Liver (tissue), 8 donors: ENCODE measurements at regions not wholly inside any gene's neighbourhood (a gene's known extent, or its start where the extent isn't known, plus 50 kb on each side); places are given as distances from the start of the nearest gene placed in this dataset.

Experiments
- DNase-seq: peaks from one replicate; pipeline ENCODE4 v3.0.0-alpha.2; 2017; ENCODE audit warnings: low spot score
- H3K27ac ChIP-seq, 2 donors: one replicate each; pipeline ENCODE4 v1.7.0; 2013; ENCODE audit warnings: inconsistent platforms in 2 of 2, low read length in 2 of 2, control low read depth in 1 of 2, low read depth in 1 of 2, mild to moderate bottlenecking in 1 of 2
- H3K27me3 ChIP-seq, 4 donors: one replicate each; pipeline versions ENCODE4 v1.6.1 to v1.7.0; 2013; ENCODE audit warnings: low read length in 3 of 4, inconsistent platforms in 1 of 4, mild to moderate bottlenecking in 1 of 4, moderate library complexity in 1 of 4; ENCODE audit not compliant: control insufficient read depth in 4 of 4, insufficient read depth in 4 of 4
- H3K36me3 ChIP-seq, 4 donors: one replicate each; pipeline versions ENCODE4 v1.6.1 to v1.7.0; 2013; ENCODE audit warnings: low read length in 3 of 4, mild to moderate bottlenecking in 3 of 4, low read depth in 1 of 4, moderate library complexity in 1 of 4; ENCODE audit not compliant: control insufficient read depth in 4 of 4, insufficient read depth in 3 of 4
- H3K4me1 ChIP-seq, 4 donors: one replicate each; pipeline versions ENCODE4 v1.6.1 to v1.7.0; 2013; ENCODE audit warnings: low read length in 3 of 4, mild to moderate bottlenecking in 3 of 4, moderate library complexity in 1 of 4; ENCODE audit not compliant: control insufficient read depth in 4 of 4, insufficient read depth in 4 of 4
- H3K4me3 ChIP-seq, 3 donors: one replicate each; pipeline versions ENCODE4 v1.6.1 to v1.7.0; 2013; ENCODE audit warnings: low read length in 3 of 3, control low read depth in 1 of 3, low read depth in 1 of 3, mild to moderate bottlenecking in 1 of 3
- H3K9ac ChIP-seq, 2 donors: one replicate each; pipeline ENCODE4 v1.7.0; 2013; ENCODE audit warnings: low read length in 2 of 2, mild to moderate bottlenecking in 2 of 2, moderate library complexity in 2 of 2, control low read depth in 1 of 2, low read depth in 1 of 2
- H3K9me3 ChIP-seq, 4 donors: one replicate each; pipeline versions ENCODE4 v1.6.1 to v1.7.0; 2013; ENCODE audit warnings: low read length in 3 of 4; ENCODE audit not compliant: control insufficient read depth in 4 of 4
- ATF3 ChIP-seq: IDR thresholded peaks from 2 replicates; pipeline ENCODE4 v1.6.1; 2016; ENCODE audit warnings: antibody characterized with exemption
- CTCF ChIP-seq: fragments of 150-350 bp; IDR thresholded peaks from 2 replicates; pipeline ENCODE4 v1.5.1; 2017; ENCODE audit warnings: improper control_type of control experiment, low read depth, low read length; ENCODE audit not compliant: missing input control
- EGR1 ChIP-seq, 2 donors: IDR thresholded peaks; 2 replicates each; pipeline ENCODE4 v1.6.1; 2016 to 2018; ENCODE audit warnings: antibody characterized with exemption in 2 of 2, low read depth in 2 of 2
- FOXA1 ChIP-seq: IDR thresholded peaks from 2 replicates; pipeline ENCODE4 v1.6.1; 2016; ENCODE audit warnings: antibody characterized with exemption
- FOXA2 ChIP-seq: IDR thresholded peaks from 2 replicates; pipeline ENCODE4 v1.6.1; 2016; ENCODE audit warnings: antibody characterized with exemption
- GABPA ChIP-seq, 2 donors: IDR thresholded peaks in 1 of 2; conservative IDR thresholded peaks in 1 of 2; 2 replicates each; pipeline ENCODE4 v1.6.1; 2016; ENCODE audit warnings: antibody characterized with exemption in 2 of 2, mild to moderate bottlenecking in 1 of 2, moderate library complexity in 1 of 2
- HNF4A ChIP-seq, 2 donors: conservative IDR thresholded peaks; 2 replicates each; pipeline ENCODE4 v1.6.1; 2016; ENCODE audit warnings: antibody characterized with exemption in 2 of 2, mild to moderate bottlenecking in 2 of 2
- HNF4G ChIP-seq: IDR thresholded peaks from 2 replicates; pipeline ENCODE4 v1.6.1; 2016; ENCODE audit warnings: antibody characterized with exemption
- JUND ChIP-seq, 2 donors: IDR thresholded peaks; 2 replicates each; pipeline ENCODE4 v1.6.1; 2016; ENCODE audit warnings: antibody characterized with exemption in 2 of 2
- MAX ChIP-seq: IDR thresholded peaks from 2 replicates; pipeline ENCODE4 v1.6.1; 2016; ENCODE audit warnings: antibody characterized with exemption
- NR2F2 ChIP-seq: IDR thresholded peaks from 2 replicates; pipeline ENCODE4 v1.6.1; 2016; ENCODE audit warnings: antibody characterized with exemption
- RAD21 ChIP-seq, 2 donors: IDR thresholded peaks; 2 replicates each; pipeline ENCODE4 v1.6.1; 2016; ENCODE audit warnings: antibody characterized with exemption in 2 of 2, mild to moderate bottlenecking in 2 of 2
- REST ChIP-seq: IDR thresholded peaks from 2 replicates; pipeline ENCODE4 v1.6.1; 2016; ENCODE audit warnings: antibody characterized with exemption, mild to moderate bottlenecking
- RXRA ChIP-seq, 2 donors: IDR thresholded peaks; 2 replicates each; pipeline ENCODE4 v1.6.1; 2017 to 2018; ENCODE audit warnings: antibody characterized with exemption in 2 of 2, mild to moderate bottlenecking in 1 of 2
- SP1 ChIP-seq: IDR thresholded peaks from 2 replicates; pipeline ENCODE4 v1.6.1; 2018; ENCODE audit warnings: antibody characterized with exemption, mild to moderate bottlenecking
- TAF1 ChIP-seq: conservative IDR thresholded peaks from 2 replicates; pipeline ENCODE4 v1.6.1; 2016; ENCODE audit warnings: antibody characterized with exemption, mild to moderate bottlenecking
- YY1 ChIP-seq: IDR thresholded peaks from 2 replicates; pipeline ENCODE4 v1.6.1; 2016; ENCODE audit warnings: antibody characterized with exemption, mild to moderate bottlenecking
- ZBTB33 ChIP-seq: IDR thresholded peaks from 2 replicates; pipeline ENCODE4 v1.6.1; 2016; ENCODE audit warnings: antibody characterized with exemption
- WGBS: extraction: QIAGEN DNeasy Blood & Tissue Kit; methylation state at CpG from one replicate; pipeline ENCODE4 v1.1.7; 2013; 5-methylcytosine and 5-hydroxymethylcytosine counted together
- donor health status: healthy.
- donor health status: healthy.
- donor health status: healthy.
- donor health status: healthy.
- donor health status: healthy.

GRCh38 chr13:40152145-40152544 lies 496.7 kb downstream of the COG6 start:
- Histone ChIP-seq H3K9me3 (no peaks in the 10 kb centered on the region), H3K36me3 (no peaks in the 10 kb centered on the region), H3K27ac (no peak overlapping the region), H3K4me3 (no peak overlapping the region), H3K9ac (no peak overlapping the region), H3K27me3 (no peaks in the 10 kb centered on the region), H3K4me1 (no peaks in the 10 kb centered on the region)
- no peak for TF ChIP-seq YY1
- no peak for TF ChIP-seq TAF1
- TF ChIP-seq FOXA1, result no peak
- no peak for TF ChIP-seq EGR1 (IDR thresholded peaks at IDR 0.05; ENCODE audit: low read depth in 2 of 2)
- no peak for TF ChIP-seq HNF4A (conservative IDR thresholded peaks at IDR 0.05)
- TF ChIP-seq RXRA (IDR thresholded peaks at IDR 0.05), result no peak
- no peak for TF ChIP-seq JUND (IDR thresholded peaks at IDR 0.05)
- no peak for TF ChIP-seq FOXA2
- TF ChIP-seq MAX, result no peak
- no peak for TF ChIP-seq ATF3
- TF ChIP-seq HNF4G, result no peak
- TF ChIP-seq NR2F2, result no peak
- TF ChIP-seq SP1, result no peak
- no peak for TF ChIP-seq CTCF
- no peak for TF ChIP-seq REST
- TF ChIP-seq RAD21 (IDR thresholded peaks at IDR 0.05), result no peak
- no peak for TF ChIP-seq GABPA (IDR thresholded peaks at IDR 0.05 in 1 of 2, conservative IDR thresholded peaks at IDR 0.05 in 1 of 2)
- 80% methylated on average over 3 of the region's 3 CpGs for WGBS
- DNase-seq, result no peak

GRCh38 chr13:40152922-40153321 lies 497.5 kb downstream of the COG6 start:
- whole genome bisulfite sequencing, result 77% methylated on average over 4 of the region's 4 CpGs
- TF ChIP-seq EGR1 (IDR thresholded peaks at IDR 0.05; ENCODE audit: low read depth in 2 of 2) (no peak), JUND (IDR thresholded peaks at IDR 0.05) (no peak), SP1 (no peak), FOXA2 (no peak), NR2F2 (no peak), CTCF (no peak), HNF4G (no peak), RXRA (IDR thresholded peaks at IDR 0.05) (peak in 1 of 2 donors; percentile 55), GABPA (IDR thresholded peaks at IDR 0.05 in 1 of 2, conservative IDR thresholded peaks at IDR 0.05 in 1 of 2) (no peak), FOXA1 (no peak), ZBTB33 (no peak), REST (no peak), MAX (no peak)

More at GRCh38 chr13:40152922-40153321, 497.5 kb downstream of the COG6 start:
- H3K9me3 ChIP-seq, result no peaks in the 10 kb centered on the region
- H3K9ac ChIP-seq, result no peak overlapping the region
- H3K4me1 ChIP-seq, result no peaks in the 10 kb centered on the region
- H3K27ac ChIP-seq, result no peak overlapping the region
- DNase-seq, result no peak
- no peak overlapping the region for H3K4me3 ChIP-seq
- no peaks in the 10 kb centered on the region for H3K36me3 ChIP-seq
- no peaks in the 10 kb centered on the region for H3K27me3 ChIP-seq
